Activated CD4-positive, CD25-positive, alpha-beta regulatory T cell treated with anti-CD3 and anti-CD28 coated beads, Interleukin-2, amount 50 U/mL, for 24 hours (primary cell): ENCODE measurements at regions not wholly inside any gene's neighbourhood (a gene's known extent, or its start where the extent isn't known, plus 50 kb on each side); places are given as distances from the start of the nearest gene placed in this dataset.

ENCODE experiments used
- ATAC-seq, 2 donors: fragments of 150-1000 bp; cut with Tn5 transposase; one replicate each; pipeline ENCODE4 v1.10.0; 2021; ENCODE audit warnings: mild to moderate bottlenecking in 1 of 2, moderate library complexity in 1 of 2

GRCh38 chr1:36572906-36573305, 90.2 kb upstream of the CSF3R start:
- no peak for ATAC-seq

- ATAC-seq: no peak
Measured at GRCh38 chr1:36572142-36572715, 89.5 kb upstream of the CSF3R start.

GRCh38 chr1:36571106-36571505, 88.4 kb upstream of the CSF3R start:
- no peak for ATAC-seq

- no peak for ATAC-seq
Measured at GRCh38 chr1:36570478-36571060, 87.9 kb upstream of the CSF3R start.

- ATAC-seq: no peak
Measured at GRCh38 chr1:36570006-36570405, 87.3 kb upstream of the CSF3R start.

- no peak for ATAC-seq
Measured at GRCh38 chr1:36567601-36568341, 85.1 kb upstream of the CSF3R start.

- ATAC-seq: no peak
Measured at GRCh38 chr1:36565576-36566501, 83.1 kb upstream of the CSF3R start.

GRCh38 chr1:36562181-36562685, 79.5 kb upstream of the CSF3R start:
- no peak for ATAC-seq

GRCh38 chr1:36561361-36561724, 78.6 kb upstream of the CSF3R start:
- no peak for ATAC-seq

GRCh38 chr1:36560621-36561360, 78.1 kb upstream of the CSF3R start:
- no peak for ATAC-seq

- no peak for ATAC-seq
Measured at GRCh38 chr1:36560177-36560576, 77.5 kb upstream of the CSF3R start.

- ATAC-seq: no peak
Measured at GRCh38 chr1:36559061-36559460, 76.3 kb upstream of the CSF3R start.

- no peak for ATAC-seq
Measured at GRCh38 chr1:36557041-36558000, 74.6 kb upstream of the CSF3R start.

- no peak for ATAC-seq
Measured at GRCh38 chr1:36555041-36555440, 72.3 kb upstream of the CSF3R start.

GRCh38 chr1:36554323-36554628, 71.6 kb upstream of the CSF3R start:
- ATAC-seq: no peak

GRCh38 chr1:36553591-36554322, 71.0 kb upstream of the CSF3R start:
- peak; percentile 60 to 68 for ATAC-seq

- no peak for ATAC-seq
Measured at GRCh38 chr1:36542962-36543515, 60.3 kb upstream of the CSF3R start.

GRCh38 chr1:36542024-36542961, 59.6 kb upstream of the CSF3R start:
- ATAC-seq: no peak

- no peak for ATAC-seq
Measured at GRCh38 chr1:36540056-36540455, 57.3 kb upstream of the CSF3R start.
